H9 (cell line): ENCODE measurements at regions not wholly inside any gene's neighbourhood (a gene's known extent, or its start where the extent isn't known, plus 50 kb on each side); places are given as distances from the start of the nearest gene placed in this dataset.

Source experiments
- DNase-seq: peaks from one replicate; pipeline ENCODE4 v3.0.0-alpha.2; 2017
- H2AFZ ChIP-seq: one replicate; pipeline ENCODE4 v1.6.1; 2013; ENCODE audit warnings: mild to moderate bottlenecking, low read length, control low read depth, moderate library complexity
- H2AK5ac ChIP-seq: 2 replicates; pipeline ENCODE4 v1.6.1; 2013; ENCODE audit warnings: low read length, control low read depth, mixed read lengths; ENCODE audit not compliant: insufficient read length
- H2BK120ac ChIP-seq: one replicate; pipeline ENCODE4 v1.6.1; 2013; ENCODE audit warnings: low read depth, mild to moderate bottlenecking, low read length, control low read depth, inconsistent platforms; ENCODE audit not compliant: poor library complexity, severe bottlenecking
- H2BK12ac ChIP-seq: 2 replicates; pipeline ENCODE4 v1.6.1; 2013; ENCODE audit warnings: low read length, control low read depth, mixed read lengths, low read depth; ENCODE audit not compliant: insufficient read length
- H2BK15ac ChIP-seq: 2 replicates; pipeline ENCODE4 v1.6.1; 2013; ENCODE audit warnings: low read depth, low read length, control low read depth
- H2BK20ac ChIP-seq: one replicate; pipeline ENCODE4 v1.6.1; 2013; ENCODE audit warnings: low read depth, mild to moderate bottlenecking, low read length, control low read depth, inconsistent platforms; ENCODE audit not compliant: poor library complexity, severe bottlenecking
- H2BK5ac ChIP-seq: 2 replicates; pipeline ENCODE4 v1.6.1; 2013; ENCODE audit warnings: low read length, control low read depth, mixed read lengths; ENCODE audit not compliant: insufficient read length
- H3K14ac ChIP-seq: 2 replicates; pipeline ENCODE4 v1.6.1; 2013; ENCODE audit warnings: low read length, control low read depth; ENCODE audit not compliant: insufficient read depth
- H3K18ac ChIP-seq: 2 replicates; pipeline ENCODE4 v1.6.1; 2013; ENCODE audit warnings: low read depth, mild to moderate bottlenecking, mixed read lengths, low read length, control low read depth; ENCODE audit not compliant: insufficient read length
- H3K23ac ChIP-seq: 2 replicates; pipeline ENCODE4 v1.6.1; 2013; ENCODE audit warnings: low read length, control low read depth, mixed read lengths, low read depth; ENCODE audit not compliant: insufficient read length
- H3K23me2 ChIP-seq: 2 replicates; pipeline ENCODE4 v1.6.1; 2013; ENCODE audit warnings: low read depth, mild to moderate bottlenecking, mixed read lengths, low read length, control low read depth; ENCODE audit not compliant: insufficient read length, poor library complexity, severe bottlenecking
- H3K27ac ChIP-seq: 2 replicates; pipeline ENCODE4 v1.5.1; 2013; ENCODE audit warnings: low read length, control low read depth, mixed read lengths, low read depth; ENCODE audit not compliant: insufficient read length
- H3K27me3 ChIP-seq: 2 replicates; pipeline ENCODE4 v1.6.1; 2013; ENCODE audit warnings: low read length, control low read depth, inconsistent platforms; ENCODE audit not compliant: insufficient read depth
- H3K4ac ChIP-seq: 2 replicates; pipeline ENCODE4 v1.6.1; 2013; ENCODE audit warnings: low read depth, mild to moderate bottlenecking, control low read depth, inconsistent platforms, low read length, moderate library complexity
- H3K4me1 ChIP-seq: 2 replicates; pipeline ENCODE4 v1.6.1; 2013; ENCODE audit warnings: low read length, control low read depth, inconsistent platforms; ENCODE audit not compliant: insufficient read depth
- H3K4me2 ChIP-seq: 2 replicates; pipeline ENCODE4 v1.6.1; 2013; ENCODE audit warnings: low read length, control low read depth, mixed read lengths; ENCODE audit not compliant: insufficient read length, insufficient read depth
- H3K56ac ChIP-seq: 2 replicates; pipeline ENCODE4 v1.6.1; 2013; ENCODE audit warnings: low read depth, mild to moderate bottlenecking, mixed read lengths, low read length, control low read depth; ENCODE audit not compliant: insufficient read length
- H3K79me1 ChIP-seq: 2 replicates; pipeline ENCODE4 v1.6.1; 2013; ENCODE audit warnings: low read depth, mild to moderate bottlenecking, moderate library complexity, low read length, control low read depth, inconsistent platforms; ENCODE audit not compliant: insufficient read depth, poor library complexity, severe bottlenecking
- H3K79me2 ChIP-seq: 2 replicates; pipeline ENCODE4 v1.6.1; 2013; ENCODE audit warnings: low read length, control low read depth, inconsistent platforms; ENCODE audit not compliant: insufficient read depth
- H3K9ac ChIP-seq: 2 replicates; pipeline ENCODE4 v1.6.1; 2013; ENCODE audit warnings: low read length, control low read depth, mixed read lengths; ENCODE audit not compliant: insufficient read length; ENCODE audit errors: extremely low read depth
- H3K9me3 ChIP-seq: one replicate; pipeline ENCODE4 v1.6.1; 2013; ENCODE audit warnings: low read depth, low read length, inconsistent platforms; ENCODE audit not compliant: control insufficient read depth
- H3T11ph ChIP-seq: one replicate; pipeline ENCODE4 v1.6.1; 2013; ENCODE audit warnings: mild to moderate bottlenecking, low read length, control low read depth, inconsistent platforms
- H4K20me1 ChIP-seq: one replicate; pipeline ENCODE4 v1.6.1; 2013; ENCODE audit not compliant: control insufficient read depth, insufficient read length, insufficient read depth
- H4K5ac ChIP-seq: 2 replicates; pipeline ENCODE4 v1.6.1; 2013; ENCODE audit warnings: low read depth, mild to moderate bottlenecking, mixed read lengths, low read length, control low read depth; ENCODE audit not compliant: insufficient read length
- H4K8ac ChIP-seq: replicated peaks from 2 replicates; pipeline ENCODE4 v1.6.1; 2013; ENCODE audit warnings: low read length, control low read depth, mixed read lengths, low read depth; ENCODE audit not compliant: insufficient read length
- H4K91ac ChIP-seq: 2 replicates; pipeline ENCODE4 v1.6.1; 2013; ENCODE audit warnings: low read depth, mild to moderate bottlenecking, moderate library complexity, mixed read lengths, low read length, control low read depth; ENCODE audit not compliant: insufficient read length
- H3K27ac Mint-ChIP-seq, 3 experiments: 2 replicates in 2 of 3; 3 replicates in 1 of 3; pipeline ENCODE4 v1.8.0; 2020 to 2021; ENCODE audit warnings: mixed read lengths in 3 of 3, mild to moderate bottlenecking in 1 of 3, moderate library complexity in 1 of 3
- H3K27me3 Mint-ChIP-seq: 2 replicates; pipeline ENCODE4 v1.8.0; 2021; ENCODE audit warnings: low read depth, mild to moderate bottlenecking, moderate library complexity, mixed read lengths
- H3K36me3 Mint-ChIP-seq, 3 experiments: 2 replicates in 2 of 3; 3 replicates in 1 of 3; pipeline ENCODE4 v1.8.0; 2020 to 2021; ENCODE audit warnings: low read depth in 3 of 3, mixed read lengths in 3 of 3; ENCODE audit not compliant: insufficient read depth in 1 of 3
- H3K4me1 Mint-ChIP-seq, 2 experiments: 2 replicates each; pipeline ENCODE4 v1.8.0; 2020; ENCODE audit warnings: mixed read lengths in 2 of 2
- H3K4me3 Mint-ChIP-seq, 2 experiments: 2 replicates in 1 of 2; 3 replicates in 1 of 2; pipeline ENCODE4 v1.8.0; 2020 to 2021; ENCODE audit warnings: mild to moderate bottlenecking in 2 of 2, mixed read lengths in 2 of 2, moderate library complexity in 1 of 2
- H3K9me3 Mint-ChIP-seq, 2 experiments: 2 replicates in 1 of 2; 3 replicates in 1 of 2; pipeline ENCODE4 v1.8.0; 2020; ENCODE audit warnings: mild to moderate bottlenecking in 2 of 2, mixed read lengths in 2 of 2, moderate library complexity in 1 of 2
- WGBS: extraction: QIAGEN DNeasy Blood & Tissue Kit; methylation state at CpG from one replicate; pipeline ENCODE4 v1.1.7; 2013; ENCODE audit warnings: missing lambda C conversion rate, low lambda C conversion rate, mixed read lengths; ENCODE audit not compliant: insufficient read length; ENCODE audit errors: extremely low coverage; 5-methylcytosine and 5-hydroxymethylcytosine counted together
- TF ChIP-seq, protein P1 (sequence below): fragments of 200-600 bp; sonication (generic); conservative IDR thresholded peaks from 3 replicates; pipeline ENCODE4 v1.8.0; 2021; ENCODE audit warnings: antibody characterized with exemption, mild to moderate bottlenecking

DNA sequence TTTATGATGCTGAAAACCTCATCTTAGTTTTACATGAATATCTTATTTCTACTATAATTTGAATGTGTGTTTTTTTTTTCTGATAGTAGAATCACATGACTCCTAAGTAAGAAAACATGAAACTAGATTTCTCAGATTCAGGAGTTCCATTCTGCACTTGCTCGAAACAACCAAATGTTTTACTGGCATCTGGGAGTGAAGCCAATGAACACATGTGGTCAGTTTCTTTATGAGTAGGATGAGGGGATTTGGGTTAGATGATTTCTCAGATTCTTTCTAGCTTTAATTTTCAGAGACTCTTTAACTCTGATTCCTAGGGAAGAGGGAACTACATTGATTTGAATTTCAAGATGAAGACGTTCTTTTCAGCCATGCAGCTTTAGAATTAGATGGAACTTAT lies 225.0 kb upstream of the NT5C1B start:
- H3K27ac Mint-ChIP-seq: no peak overlapping the region
- TF ChIP-seq, protein P1, sequence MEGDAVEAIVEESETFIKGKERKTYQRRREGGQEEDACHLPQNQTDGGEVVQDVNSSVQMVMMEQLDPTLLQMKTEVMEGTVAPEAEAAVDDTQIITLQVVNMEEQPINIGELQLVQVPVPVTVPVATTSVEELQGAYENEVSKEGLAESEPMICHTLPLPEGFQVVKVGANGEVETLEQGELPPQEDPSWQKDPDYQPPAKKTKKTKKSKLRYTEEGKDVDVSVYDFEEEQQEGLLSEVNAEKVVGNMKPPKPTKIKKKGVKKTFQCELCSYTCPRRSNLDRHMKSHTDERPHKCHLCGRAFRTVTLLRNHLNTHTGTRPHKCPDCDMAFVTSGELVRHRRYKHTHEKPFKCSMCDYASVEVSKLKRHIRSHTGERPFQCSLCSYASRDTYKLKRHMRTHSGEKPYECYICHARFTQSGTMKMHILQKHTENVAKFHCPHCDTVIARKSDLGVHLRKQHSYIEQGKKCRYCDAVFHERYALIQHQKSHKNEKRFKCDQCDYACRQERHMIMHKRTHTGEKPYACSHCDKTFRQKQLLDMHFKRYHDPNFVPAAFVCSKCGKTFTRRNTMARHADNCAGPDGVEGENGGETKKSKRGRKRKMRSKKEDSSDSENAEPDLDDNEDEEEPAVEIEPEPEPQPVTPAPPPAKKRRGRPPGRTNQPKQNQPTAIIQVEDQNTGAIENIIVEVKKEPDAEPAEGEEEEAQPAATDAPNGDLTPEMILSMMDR: no peak
- no peak overlapping the region for H2BK20ac ChIP-seq

More for the DNA sequence above, 225.0 kb upstream of the NT5C1B start:
- Histone ChIP-seq H3K4me1 (no peaks in the 10 kb centered on the region), H3K9me3 (no peaks in the 10 kb centered on the region), H3K79me1 (no peaks in the 10 kb centered on the region), H2AFZ (no peak overlapping the region), H2BK15ac (no peak overlapping the region), H3K27me3 (no peaks in the 10 kb centered on the region), H4K5ac (no peak overlapping the region), H2BK12ac (no peak overlapping the region), H3K23ac (no peak overlapping the region), H3K14ac (no peak overlapping the region), H4K8ac (no peak overlapping the region), H3K18ac (no peak overlapping the region), H3T11ph (no peak overlapping the region), H3K56ac (no peak overlapping the region), H2BK5ac (no peak overlapping the region), H3K4ac (no peak overlapping the region), H4K91ac (no peak overlapping the region), H3K27ac (no peak overlapping the region), H3K23me2 (no peaks in the 10 kb centered on the region), H2AK5ac (no peak overlapping the region), H4K20me1 (no peaks in the 10 kb centered on the region), H3K79me2 (no peaks in the 10 kb centered on the region), H3K4me2 (no peak overlapping the region), H2BK120ac (no peak overlapping the region), H3K9ac (no peak overlapping the region)
- Mint-ChIP-seq H3K36me3 (no peaks in the 10 kb centered on the region), H3K27me3 (peaks cover 3% of the 10 kb centered on the region; the same call in 1 of the 2 replicates), H3K9me3 (no peaks in the 10 kb centered on the region), H3K4me3 (no peak overlapping the region), H3K4me1 (no peaks in the 10 kb centered on the region)
- DNase-seq: no peak
- WGBS: no CpG with 5 or more reads among the region's 2 CpGs
